ENCODE measurements at regions not wholly inside any gene's neighbourhood (a gene's known extent, or its start where the extent isn't known, plus 50 kb on each side); places are given as distances from the start of the nearest gene placed in this dataset.

DNA sequence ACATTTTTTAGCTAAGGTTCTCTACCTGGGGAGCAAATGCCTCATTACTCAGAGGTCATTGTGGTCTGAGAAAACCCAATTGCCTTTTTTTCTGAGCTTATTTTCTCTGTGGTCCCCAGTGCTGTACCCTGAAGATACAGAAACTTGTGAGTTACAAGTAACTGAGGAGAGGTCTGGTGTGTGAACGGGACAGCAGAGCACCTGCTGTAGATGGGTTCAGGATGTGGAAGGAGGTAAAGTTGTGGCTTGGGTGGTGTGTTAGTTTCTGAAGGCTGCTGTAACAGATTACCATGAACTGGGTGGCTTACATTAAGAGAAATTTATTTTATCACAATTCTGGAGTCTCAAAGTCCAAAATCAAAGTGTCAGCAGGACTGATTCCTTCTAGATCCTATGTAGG, 449.1 kb upstream of the NRP1 start:
- TF ChIP-seq, protein P1, sequence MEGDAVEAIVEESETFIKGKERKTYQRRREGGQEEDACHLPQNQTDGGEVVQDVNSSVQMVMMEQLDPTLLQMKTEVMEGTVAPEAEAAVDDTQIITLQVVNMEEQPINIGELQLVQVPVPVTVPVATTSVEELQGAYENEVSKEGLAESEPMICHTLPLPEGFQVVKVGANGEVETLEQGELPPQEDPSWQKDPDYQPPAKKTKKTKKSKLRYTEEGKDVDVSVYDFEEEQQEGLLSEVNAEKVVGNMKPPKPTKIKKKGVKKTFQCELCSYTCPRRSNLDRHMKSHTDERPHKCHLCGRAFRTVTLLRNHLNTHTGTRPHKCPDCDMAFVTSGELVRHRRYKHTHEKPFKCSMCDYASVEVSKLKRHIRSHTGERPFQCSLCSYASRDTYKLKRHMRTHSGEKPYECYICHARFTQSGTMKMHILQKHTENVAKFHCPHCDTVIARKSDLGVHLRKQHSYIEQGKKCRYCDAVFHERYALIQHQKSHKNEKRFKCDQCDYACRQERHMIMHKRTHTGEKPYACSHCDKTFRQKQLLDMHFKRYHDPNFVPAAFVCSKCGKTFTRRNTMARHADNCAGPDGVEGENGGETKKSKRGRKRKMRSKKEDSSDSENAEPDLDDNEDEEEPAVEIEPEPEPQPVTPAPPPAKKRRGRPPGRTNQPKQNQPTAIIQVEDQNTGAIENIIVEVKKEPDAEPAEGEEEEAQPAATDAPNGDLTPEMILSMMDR (conservative IDR thresholded peaks at IDR 0.05 in 1 of 2, IDR thresholded peaks at IDR 0.05 in 1 of 2; ENCODE audit: low read depth in 1 of 2, low read length in 2 of 2), result no peak
- no peak for TF ChIP-seq EZH2 (IDR thresholded peaks at IDR 0.05; ENCODE audit: low read length, missing control alignments)
